ENCODE measurements at regions not wholly inside any gene's neighbourhood (a gene's known extent, or its start where the extent isn't known, plus 50 kb on each side); places are given as distances from the start of the nearest gene placed in this dataset.

DNA sequence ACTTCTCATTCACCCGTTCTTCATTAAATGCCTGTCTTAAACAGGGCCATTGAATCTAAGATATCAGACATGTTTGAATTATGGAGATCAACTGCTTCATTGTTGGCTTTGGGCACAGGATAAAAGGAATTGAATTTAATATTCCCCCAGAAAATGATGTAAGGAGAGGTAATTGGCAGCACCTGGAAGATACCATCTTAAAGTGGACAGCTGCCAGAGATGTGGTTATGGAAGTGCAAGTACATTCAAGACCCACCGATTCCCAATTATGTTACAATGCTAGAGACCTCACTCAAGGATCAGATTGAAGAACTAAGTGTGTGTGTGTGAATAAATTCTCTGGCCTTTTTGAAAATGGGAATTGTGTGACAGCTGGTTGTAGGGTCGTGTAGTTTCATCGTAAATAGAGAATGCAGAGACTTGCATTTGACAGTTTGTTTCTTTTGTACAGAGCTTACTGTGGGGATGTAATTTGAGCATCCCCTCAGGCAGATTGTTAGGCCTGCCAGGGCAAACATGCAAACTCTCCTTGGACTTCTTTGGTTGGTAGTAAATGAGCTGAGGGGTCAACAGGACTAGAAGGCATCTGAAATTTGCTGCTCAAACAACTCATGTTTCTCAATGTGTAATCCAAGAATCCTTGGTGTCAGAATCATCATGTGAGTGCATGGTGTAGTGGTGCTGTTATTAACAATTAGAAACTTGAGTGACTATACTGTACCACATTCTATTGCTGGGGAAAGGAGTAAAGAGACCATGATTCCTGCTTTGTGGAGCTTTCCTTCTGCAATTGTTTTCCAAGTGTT lies 359.2 kb upstream of the THRB start:
- Histone ChIP-seq H3K27me3 (replicated peaks in 2 of 5; ENCODE audit: control insufficient read depth in 4 of 5, insufficient read depth in 5 of 5, low read length in 4 of 5) (no peaks in the 10 kb centered on the region), H3K4me3 (ENCODE audit: control insufficient read depth in 1 of 7, extremely low read depth in 1 of 7, insufficient read depth in 4 of 7, low read depth in 2 of 7, low read length in 6 of 7) (no peak overlapping the region), H3K9me3 (ENCODE audit: control extremely low read depth in 1 of 5, control insufficient read depth in 4 of 5, insufficient read depth in 2 of 5, low read depth in 1 of 5, low read length in 4 of 5) (no peaks in the 10 kb centered on the region), H3K4me1 (ENCODE audit: control extremely low read depth in 1 of 4, control insufficient read depth in 4 of 4, insufficient read depth in 4 of 4, low read length in 3 of 4) (no peaks in the 10 kb centered on the region), H3K27ac (ENCODE audit: insufficient read depth in 1 of 2, low read depth in 1 of 2, low read length in 2 of 2, poor library complexity in 1 of 2, severe bottlenecking in 2 of 2) (no peak overlapping the region), H3K36me3 (ENCODE audit: control insufficient read depth in 4 of 4, insufficient read depth in 4 of 4, low read length in 3 of 4) (no peaks in the 10 kb centered on the region)
- CTCF ChIA-PET, result no interaction called here
- 83% methylated on average over 2 of the region's 4 CpGs for WGBS (ENCODE audit: insufficient coverage)
- DNase-seq, result no peak
- POLR2A ChIA-PET, result interaction anchor here (0.5 kb wide), 1 partner anchor 40 kb away, joined by 3 read pairs; no protein-coding TSS in a partner anchor

DNA sequence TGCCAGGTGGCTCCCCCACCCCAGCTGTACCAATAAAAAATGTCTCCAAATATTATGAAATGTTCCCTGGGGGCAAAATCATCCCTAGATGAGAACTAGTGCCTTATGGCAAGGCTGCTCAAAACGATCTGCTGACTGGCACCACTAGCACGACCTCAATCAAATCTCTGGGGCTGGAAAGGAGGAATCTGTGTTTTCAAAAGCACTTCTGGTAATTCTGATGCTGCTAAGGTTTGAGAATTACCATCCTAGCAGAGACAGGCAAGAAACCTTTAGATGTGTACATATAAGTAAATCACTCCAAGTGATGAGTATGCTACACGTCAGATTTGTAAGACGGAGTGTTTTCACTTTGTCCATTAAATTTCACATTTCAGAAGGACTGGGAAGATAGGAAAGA lies 360.1 kb upstream of the THRB start:
- CTCF ChIA-PET, result no interaction called here
- WGBS (ENCODE audit: insufficient coverage), result 93% methylated on average over 2 of the region's 4 CpGs

DNA sequence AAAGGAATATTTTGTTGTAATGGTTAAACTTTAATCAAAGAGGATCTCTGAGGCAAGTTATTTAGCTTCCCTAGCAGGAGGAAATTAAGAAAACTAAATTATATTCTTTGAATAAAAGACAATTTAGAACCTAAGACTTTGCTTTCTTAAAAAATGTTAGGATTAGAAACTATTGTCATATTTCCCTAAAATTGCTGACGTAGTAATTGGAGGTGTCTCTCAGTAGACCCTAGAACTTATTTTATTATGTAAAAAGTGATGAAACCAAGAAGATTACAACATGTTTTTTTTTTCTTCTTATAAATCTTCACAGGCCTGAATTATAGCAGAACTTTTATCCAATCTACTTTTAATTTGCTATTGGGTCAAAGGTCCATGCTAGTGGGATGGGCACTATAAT lies 363.3 kb upstream of the THRB start:
- Histone ChIP-seq H3K4me1 (ENCODE audit: control extremely low read depth in 1 of 4, control insufficient read depth in 4 of 4, insufficient read depth in 4 of 4, low read length in 3 of 4) (no peaks in the 10 kb centered on the region), H3K27ac (ENCODE audit: insufficient read depth in 1 of 2, low read depth in 1 of 2, low read length in 2 of 2, poor library complexity in 1 of 2, severe bottlenecking in 2 of 2) (no peak overlapping the region), H3K9me3 (ENCODE audit: control extremely low read depth in 1 of 5, control insufficient read depth in 4 of 5, insufficient read depth in 2 of 5, low read depth in 1 of 5, low read length in 4 of 5) (no peaks in the 10 kb centered on the region), H3K27me3 (replicated peaks in 2 of 5; ENCODE audit: control insufficient read depth in 4 of 5, insufficient read depth in 5 of 5, low read length in 4 of 5) (no peaks in the 10 kb centered on the region), H3K36me3 (ENCODE audit: control insufficient read depth in 4 of 4, insufficient read depth in 4 of 4, low read length in 3 of 4) (no peaks in the 10 kb centered on the region), H3K4me3 (ENCODE audit: control insufficient read depth in 1 of 7, extremely low read depth in 1 of 7, insufficient read depth in 4 of 7, low read depth in 2 of 7, low read length in 6 of 7) (no peak overlapping the region)
- DNase-seq, result no peak
- no CpG with 5 or more reads among the region's 1 CpG for WGBS (ENCODE audit: insufficient coverage)
- POLR2A ChIA-PET, result no interaction called here
- CTCF ChIA-PET, result no interaction called here

More for the DNA sequence above, 360.1 kb upstream of the THRB start:
- Histone ChIP-seq H3K36me3 (ENCODE audit: control insufficient read depth in 4 of 4, insufficient read depth in 4 of 4, low read length in 3 of 4) (no peaks in the 10 kb centered on the region), H3K9me3 (ENCODE audit: control extremely low read depth in 1 of 5, control insufficient read depth in 4 of 5, insufficient read depth in 2 of 5, low read depth in 1 of 5, low read length in 4 of 5) (no peaks in the 10 kb centered on the region), H3K27me3 (replicated peaks in 2 of 5; ENCODE audit: control insufficient read depth in 4 of 5, insufficient read depth in 5 of 5, low read length in 4 of 5) (no peaks in the 10 kb centered on the region), H3K4me3 (ENCODE audit: control insufficient read depth in 1 of 7, extremely low read depth in 1 of 7, insufficient read depth in 4 of 7, low read depth in 2 of 7, low read length in 6 of 7) (no peak overlapping the region), H3K27ac (ENCODE audit: insufficient read depth in 1 of 2, low read depth in 1 of 2, low read length in 2 of 2, poor library complexity in 1 of 2, severe bottlenecking in 2 of 2) (no peak overlapping the region), H3K4me1 (ENCODE audit: control extremely low read depth in 1 of 4, control insufficient read depth in 4 of 4, insufficient read depth in 4 of 4, low read length in 3 of 4) (no peaks in the 10 kb centered on the region)
- no peak for DNase-seq
- POLR2A ChIA-PET, result no interaction called here

DNA sequence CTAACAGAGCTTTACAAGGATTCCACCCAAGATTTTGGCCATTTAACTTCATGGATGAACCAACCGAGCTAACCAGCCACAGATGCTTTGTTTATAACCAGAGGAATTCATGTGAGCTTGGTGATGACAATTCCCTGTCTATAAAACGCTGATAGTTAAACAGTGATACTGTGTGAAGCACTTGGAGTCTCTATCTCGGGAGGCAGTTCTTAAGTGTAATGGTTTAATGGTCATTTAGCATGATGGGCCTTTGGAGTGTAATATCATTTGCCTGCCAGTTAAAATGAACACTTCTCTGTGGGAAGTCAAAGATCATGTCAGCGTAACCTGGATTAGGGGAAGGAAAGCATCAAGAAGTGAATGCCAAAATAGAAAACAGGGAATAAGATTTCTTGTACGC lies 368.6 kb upstream of the THRB start:
- ChIA-PET POLR2A (no interaction called here), CTCF (no interaction called here)
- H3K27me3 ChIP-seq (replicated peaks in 2 of 5; ENCODE audit: control insufficient read depth in 4 of 5, insufficient read depth in 5 of 5, low read length in 4 of 5), result no peaks in the 10 kb centered on the region
- 100% methylated on average over 4 of the region's 5 CpGs for WGBS (ENCODE audit: insufficient coverage)
- H3K27ac ChIP-seq (ENCODE audit: insufficient read depth in 1 of 2, low read depth in 1 of 2, low read length in 2 of 2, poor library complexity in 1 of 2, severe bottlenecking in 2 of 2), result no peak overlapping the region
- H3K36me3 ChIP-seq (ENCODE audit: control insufficient read depth in 4 of 4, insufficient read depth in 4 of 4, low read length in 3 of 4), result no peaks in the 10 kb centered on the region
- no peaks in the 10 kb centered on the region for H3K4me1 ChIP-seq (ENCODE audit: control extremely low read depth in 1 of 4, control insufficient read depth in 4 of 4, insufficient read depth in 4 of 4, low read length in 3 of 4)
- H3K4me3 ChIP-seq (ENCODE audit: control insufficient read depth in 1 of 7, extremely low read depth in 1 of 7, insufficient read depth in 4 of 7, low read depth in 2 of 7, low read length in 6 of 7), result no peak overlapping the region
- no peak for DNase-seq
- H3K9me3 ChIP-seq (ENCODE audit: control extremely low read depth in 1 of 5, control insufficient read depth in 4 of 5, insufficient read depth in 2 of 5, low read depth in 1 of 5, low read length in 4 of 5), result no peaks in the 10 kb centered on the region

DNA sequence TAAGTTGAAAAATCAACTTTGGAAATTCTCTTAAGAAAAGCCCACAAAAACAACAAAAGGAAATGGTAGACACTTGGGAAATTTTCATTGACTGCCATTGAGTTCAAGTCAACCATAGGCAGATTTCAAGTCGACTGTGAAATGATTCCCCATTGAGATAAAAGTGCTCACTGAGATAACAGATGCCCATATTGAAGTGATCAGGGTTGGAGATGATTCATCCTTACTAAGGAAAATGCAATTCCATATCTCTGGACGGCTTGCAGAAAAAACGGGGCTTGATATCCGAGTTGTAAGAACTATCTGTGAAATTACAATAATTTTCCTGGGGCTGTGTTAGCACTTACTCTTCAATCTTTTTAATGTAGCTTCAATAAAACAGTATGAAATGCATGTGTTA lies 373.1 kb upstream of the THRB start:
- Histone ChIP-seq H3K27ac (ENCODE audit: insufficient read depth in 1 of 2, low read depth in 1 of 2, low read length in 2 of 2, poor library complexity in 1 of 2, severe bottlenecking in 2 of 2) (no peak overlapping the region), H3K4me3 (ENCODE audit: control insufficient read depth in 1 of 7, extremely low read depth in 1 of 7, insufficient read depth in 4 of 7, low read depth in 2 of 7, low read length in 6 of 7) (no peak overlapping the region), H3K4me1 (ENCODE audit: control extremely low read depth in 1 of 4, control insufficient read depth in 4 of 4, insufficient read depth in 4 of 4, low read length in 3 of 4) (no peaks in the 10 kb centered on the region), H3K36me3 (ENCODE audit: control insufficient read depth in 4 of 4, insufficient read depth in 4 of 4, low read length in 3 of 4) (no peaks in the 10 kb centered on the region), H3K9me3 (ENCODE audit: control extremely low read depth in 1 of 5, control insufficient read depth in 4 of 5, insufficient read depth in 2 of 5, low read depth in 1 of 5, low read length in 4 of 5) (no peaks in the 10 kb centered on the region), H3K27me3 (replicated peaks in 2 of 5; ENCODE audit: control insufficient read depth in 4 of 5, insufficient read depth in 5 of 5, low read length in 4 of 5) (no peaks in the 10 kb centered on the region)
- ChIA-PET POLR2A (no interaction called here), CTCF (no interaction called here)
- 86% methylated on average over 2 of the region's 4 CpGs for WGBS (ENCODE audit: insufficient coverage)
- DNase-seq, result no peak

DNA sequence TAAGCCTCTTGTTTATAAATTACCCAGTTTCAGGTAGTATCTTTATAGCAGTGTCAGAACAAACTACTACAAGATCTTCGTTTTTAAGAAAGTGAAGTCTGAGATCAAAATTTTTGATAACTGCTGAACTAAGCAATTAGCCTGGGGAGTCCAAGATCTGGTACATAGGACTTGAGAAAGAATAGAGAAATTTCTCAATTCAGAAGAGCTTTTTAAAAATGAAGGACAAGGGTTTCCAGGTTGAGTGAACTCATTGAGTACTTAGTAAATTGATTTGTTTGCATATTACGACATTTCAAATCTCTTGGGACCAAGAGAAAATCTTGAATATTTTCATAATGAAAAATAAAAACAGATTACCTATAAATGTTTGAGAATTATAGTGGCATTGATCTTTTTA lies 386.6 kb upstream of the THRB start:
- Histone ChIP-seq H3K27me3 (replicated peaks in 2 of 5; ENCODE audit: control insufficient read depth in 4 of 5, insufficient read depth in 5 of 5, low read length in 4 of 5) (peaks cover 0 to 2% (median 0%) of the 10 kb centered on the region in 5 experiments), H3K4me3 (ENCODE audit: control insufficient read depth in 1 of 7, extremely low read depth in 1 of 7, insufficient read depth in 4 of 7, low read depth in 2 of 7, low read length in 6 of 7) (no peak overlapping the region), H3K27ac (ENCODE audit: insufficient read depth in 1 of 2, low read depth in 1 of 2, low read length in 2 of 2, poor library complexity in 1 of 2, severe bottlenecking in 2 of 2) (no peak overlapping the region), H3K9me3 (ENCODE audit: control extremely low read depth in 1 of 5, control insufficient read depth in 4 of 5, insufficient read depth in 2 of 5, low read depth in 1 of 5, low read length in 4 of 5) (no peaks in the 10 kb centered on the region), H3K4me1 (ENCODE audit: control extremely low read depth in 1 of 4, control insufficient read depth in 4 of 4, insufficient read depth in 4 of 4, low read length in 3 of 4) (no peaks in the 10 kb centered on the region), H3K36me3 (ENCODE audit: control insufficient read depth in 4 of 4, insufficient read depth in 4 of 4, low read length in 3 of 4) (no peaks in the 10 kb centered on the region)
- WGBS (ENCODE audit: insufficient coverage), result 100% methylated on average over 1 of the region's 2 CpGs
- DNase-seq, result no peak
- ChIA-PET POLR2A (no interaction called here), CTCF (no interaction called here)

DNA sequence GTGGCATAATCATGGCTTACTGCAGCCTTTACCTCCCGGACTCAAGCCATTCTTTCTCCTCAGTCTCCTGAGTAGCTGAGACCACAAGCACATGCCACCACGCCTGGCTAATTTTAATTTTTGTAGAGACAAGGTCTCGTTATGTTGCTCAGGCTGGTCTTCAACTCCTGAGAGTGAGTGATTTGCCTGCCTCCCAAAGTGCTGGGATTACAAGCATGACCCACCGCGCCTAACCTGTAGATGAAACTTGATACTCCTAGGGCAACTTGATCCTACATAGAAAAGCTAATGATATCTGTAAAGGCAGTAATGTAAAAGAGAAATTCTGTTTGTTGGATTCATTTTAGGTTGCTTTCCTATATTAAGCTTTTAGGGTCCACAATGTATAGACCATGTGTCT lies 391.9 kb upstream of the THRB start:
- H3K9me3 ChIP-seq (ENCODE audit: control extremely low read depth in 1 of 5, control insufficient read depth in 4 of 5, insufficient read depth in 2 of 5, low read depth in 1 of 5, low read length in 4 of 5), result no peaks in the 10 kb centered on the region
- WGBS (ENCODE audit: insufficient coverage), result 98% methylated on average over 4 of the region's 5 CpGs
- CTCF ChIA-PET, result no interaction called here

More for the DNA sequence above, 391.9 kb upstream of the THRB start:
- Histone ChIP-seq H3K4me1 (ENCODE audit: control extremely low read depth in 1 of 4, control insufficient read depth in 4 of 4, insufficient read depth in 4 of 4, low read length in 3 of 4) (no peaks in the 10 kb centered on the region), H3K27me3 (replicated peaks in 2 of 5; ENCODE audit: control insufficient read depth in 4 of 5, insufficient read depth in 5 of 5, low read length in 4 of 5) (peaks cover 0 to 2% (median 0%) of the 10 kb centered on the region in 5 experiments), H3K36me3 (ENCODE audit: control insufficient read depth in 4 of 4, insufficient read depth in 4 of 4, low read length in 3 of 4) (no peaks in the 10 kb centered on the region), H3K27ac (ENCODE audit: insufficient read depth in 1 of 2, low read depth in 1 of 2, low read length in 2 of 2, poor library complexity in 1 of 2, severe bottlenecking in 2 of 2) (no peak overlapping the region), H3K4me3 (ENCODE audit: control insufficient read depth in 1 of 7, extremely low read depth in 1 of 7, insufficient read depth in 4 of 7, low read depth in 2 of 7, low read length in 6 of 7) (no peak overlapping the region)
- DNase-seq, result no peak
- POLR2A ChIA-PET, result no interaction called here
